GM21390 (cell line): ENCODE measurements at regions not wholly inside any gene's neighbourhood (a gene's known extent, or its start where the extent isn't known, plus 50 kb on each side); places are given as distances from the start of the nearest gene placed in this dataset.

Source experiments
- ATAC-seq: cut with Tn5 transposase; IDR thresholded peaks from one replicate; pipeline ENCODE4 v1.9.1; 2021; ENCODE audit not compliant: unreplicated experiment

- no peak for ATAC-seq
Measured at GRCh38 chr2:45214550-45214949, 205.3 kb upstream of the SIX2 start.

GRCh38 chr2:45212953-45213635 is 203.8 kb upstream of the SIX2 start:
- ATAC-seq, result no peak

GRCh38 chr2:45211636-45212035 is 202.4 kb upstream of the SIX2 start:
- no peak for ATAC-seq

- no peak for ATAC-seq
Measured at GRCh38 chr2:45210462-45211195, 201.4 kb upstream of the SIX2 start.

GRCh38 chr2:45209875-45210274 is 200.6 kb upstream of the SIX2 start:
- no peak for ATAC-seq

GRCh38 chr2:45209302-45209701 is 200.1 kb upstream of the SIX2 start:
- ATAC-seq, result no peak

GRCh38 chr2:45207101-45207500 is 197.8 kb upstream of the SIX2 start:
- ATAC-seq, result no peak

GRCh38 chr2:45205985-45206384 is 196.7 kb upstream of the SIX2 start:
- no peak for ATAC-seq

- no peak for ATAC-seq
Measured at GRCh38 chr2:45205480-45205879, 196.2 kb upstream of the SIX2 start.

GRCh38 chr2:45203400-45203799 is 194.1 kb upstream of the SIX2 start:
- no peak for ATAC-seq

GRCh38 chr2:45199973-45200372 is 190.7 kb upstream of the SIX2 start:
- ATAC-seq, result no peak

- no peak for ATAC-seq
Measured at GRCh38 chr2:45195916-45196315, 186.7 kb upstream of the SIX2 start.

GRCh38 chr2:45194596-45194995 is 185.3 kb upstream of the SIX2 start:
- ATAC-seq, result no peak

- no peak for ATAC-seq
Measured at GRCh38 chr2:45193581-45193980, 184.3 kb upstream of the SIX2 start.

- ATAC-seq, result no peak
Measured at GRCh38 chr2:45192991-45193390, 183.7 kb upstream of the SIX2 start.

- no peak for ATAC-seq
Measured at GRCh38 chr2:45192481-45192880, 183.2 kb upstream of the SIX2 start.

- no peak for ATAC-seq
Measured at GRCh38 chr2:45191976-45192375, 182.7 kb upstream of the SIX2 start.

- no peak for ATAC-seq
Measured at GRCh38 chr2:45191146-45191863, 182.1 kb upstream of the SIX2 start.

GRCh38 chr2:45190481-45190942 is 181.3 kb upstream of the SIX2 start:
- no peak for ATAC-seq

- no peak for ATAC-seq
Measured at GRCh38 chr2:45184606-45185005, 175.4 kb upstream of the SIX2 start.

- ATAC-seq, result no peak
Measured at GRCh38 chr2:45182667-45183295, 173.5 kb upstream of the SIX2 start.
